LNCaP clone FGC (cell line): ENCODE measurements at regions not wholly inside any gene's neighbourhood (a gene's known extent, or its start where the extent isn't known, plus 50 kb on each side); places are given as distances from the start of the nearest gene placed in this dataset.
A peak's percentile ranks its signal among the peaks of the same experiment; 100 is the strongest.
"Not testable (repeated sequence)": the region's sequence is repeated elsewhere in the genome, so short reads cannot be mapped to it uniquely, and the experiment has no call there.

Source experiments
- DNase-seq: peaks from one replicate; pipeline ENCODE4 v3.0.0-alpha.2; 2011; ENCODE audit warnings: low read depth
- H3K4me3 ChIP-seq: 2 replicates; pipeline ENCODE4 v1.5.1; 2011; ENCODE audit warnings: mild to moderate bottlenecking, low read depth, low read length, control low read depth
- TF ChIP-seq, protein P1 (sequence below): IDR thresholded peaks from 2 replicates; pipeline ENCODE4 v1.5.1; 2012; ENCODE audit warnings: mild to moderate bottlenecking; ENCODE audit not compliant: control insufficient read depth, insufficient read depth; ENCODE audit errors: extremely low read depth

DNA sequence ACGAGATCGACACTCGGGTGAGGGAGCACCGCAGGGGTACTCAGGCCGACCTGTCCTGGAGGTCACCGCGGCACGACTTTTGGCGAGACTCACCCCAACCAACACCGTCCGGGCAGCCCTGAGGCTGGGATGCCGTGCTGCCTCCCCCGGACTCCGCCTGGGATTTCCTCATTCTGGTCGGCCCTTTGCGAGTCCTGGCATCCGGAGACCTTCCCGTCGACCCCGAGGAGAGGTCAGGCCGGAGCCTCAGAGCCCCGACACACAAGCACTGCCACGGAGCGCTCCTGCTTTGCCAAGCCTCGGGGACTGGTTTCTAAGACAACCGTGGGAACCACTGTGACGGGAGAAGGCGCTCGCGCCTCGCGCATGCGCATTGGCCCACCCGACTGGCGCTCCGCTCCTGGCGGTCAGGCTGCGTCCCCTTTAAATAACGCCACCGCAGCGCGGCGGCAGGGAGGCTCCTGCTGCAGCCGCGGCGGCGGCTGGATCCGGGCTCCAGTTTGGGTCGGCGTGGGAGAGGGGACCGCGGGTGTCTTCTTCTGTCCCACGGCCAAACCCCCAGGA lies 166.4 kb upstream of the ZNF337 start:
- TF ChIP-seq, protein P1, sequence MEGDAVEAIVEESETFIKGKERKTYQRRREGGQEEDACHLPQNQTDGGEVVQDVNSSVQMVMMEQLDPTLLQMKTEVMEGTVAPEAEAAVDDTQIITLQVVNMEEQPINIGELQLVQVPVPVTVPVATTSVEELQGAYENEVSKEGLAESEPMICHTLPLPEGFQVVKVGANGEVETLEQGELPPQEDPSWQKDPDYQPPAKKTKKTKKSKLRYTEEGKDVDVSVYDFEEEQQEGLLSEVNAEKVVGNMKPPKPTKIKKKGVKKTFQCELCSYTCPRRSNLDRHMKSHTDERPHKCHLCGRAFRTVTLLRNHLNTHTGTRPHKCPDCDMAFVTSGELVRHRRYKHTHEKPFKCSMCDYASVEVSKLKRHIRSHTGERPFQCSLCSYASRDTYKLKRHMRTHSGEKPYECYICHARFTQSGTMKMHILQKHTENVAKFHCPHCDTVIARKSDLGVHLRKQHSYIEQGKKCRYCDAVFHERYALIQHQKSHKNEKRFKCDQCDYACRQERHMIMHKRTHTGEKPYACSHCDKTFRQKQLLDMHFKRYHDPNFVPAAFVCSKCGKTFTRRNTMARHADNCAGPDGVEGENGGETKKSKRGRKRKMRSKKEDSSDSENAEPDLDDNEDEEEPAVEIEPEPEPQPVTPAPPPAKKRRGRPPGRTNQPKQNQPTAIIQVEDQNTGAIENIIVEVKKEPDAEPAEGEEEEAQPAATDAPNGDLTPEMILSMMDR = peak; percentile 15; the same call in 1 of the 2 replicates
- peak overlapping the region; percentile 43 for H3K4me3 ChIP-seq
- DNase-seq = peak; percentile 56

DNA sequence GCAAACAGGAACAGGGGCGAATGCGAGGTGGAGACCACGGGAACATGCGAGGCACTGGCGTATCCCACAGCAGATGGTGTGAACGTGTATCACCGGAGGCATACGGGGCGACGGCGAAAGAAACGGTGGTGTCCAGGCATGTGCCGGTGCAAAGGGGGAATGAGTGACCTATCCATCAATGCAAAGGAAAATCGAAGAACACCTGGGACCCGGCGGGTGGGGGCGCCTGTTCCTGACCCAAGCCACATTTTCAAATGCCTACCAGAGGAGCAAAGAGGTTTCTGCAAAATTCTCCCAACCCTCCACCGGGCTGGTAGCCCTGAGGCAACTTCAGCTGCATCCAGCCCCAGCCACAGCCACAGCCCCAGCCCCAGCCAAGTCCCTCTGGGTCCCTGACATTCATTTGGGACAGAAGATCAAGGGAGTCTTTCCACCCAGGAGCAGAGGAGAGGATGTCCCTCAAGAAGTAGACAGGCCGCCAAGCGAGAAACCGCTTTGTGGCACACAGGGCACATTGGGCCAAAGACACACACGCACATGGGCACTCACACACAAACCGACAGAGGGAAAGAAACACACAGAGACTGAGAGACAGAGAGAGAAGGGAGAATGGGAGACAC lies 164.0 kb upstream of the ZNF337 start:
- no peak for DNase-seq
- no peak overlapping the region for H3K4me3 ChIP-seq
- TF ChIP-seq, protein P1 = no peak

DNA sequence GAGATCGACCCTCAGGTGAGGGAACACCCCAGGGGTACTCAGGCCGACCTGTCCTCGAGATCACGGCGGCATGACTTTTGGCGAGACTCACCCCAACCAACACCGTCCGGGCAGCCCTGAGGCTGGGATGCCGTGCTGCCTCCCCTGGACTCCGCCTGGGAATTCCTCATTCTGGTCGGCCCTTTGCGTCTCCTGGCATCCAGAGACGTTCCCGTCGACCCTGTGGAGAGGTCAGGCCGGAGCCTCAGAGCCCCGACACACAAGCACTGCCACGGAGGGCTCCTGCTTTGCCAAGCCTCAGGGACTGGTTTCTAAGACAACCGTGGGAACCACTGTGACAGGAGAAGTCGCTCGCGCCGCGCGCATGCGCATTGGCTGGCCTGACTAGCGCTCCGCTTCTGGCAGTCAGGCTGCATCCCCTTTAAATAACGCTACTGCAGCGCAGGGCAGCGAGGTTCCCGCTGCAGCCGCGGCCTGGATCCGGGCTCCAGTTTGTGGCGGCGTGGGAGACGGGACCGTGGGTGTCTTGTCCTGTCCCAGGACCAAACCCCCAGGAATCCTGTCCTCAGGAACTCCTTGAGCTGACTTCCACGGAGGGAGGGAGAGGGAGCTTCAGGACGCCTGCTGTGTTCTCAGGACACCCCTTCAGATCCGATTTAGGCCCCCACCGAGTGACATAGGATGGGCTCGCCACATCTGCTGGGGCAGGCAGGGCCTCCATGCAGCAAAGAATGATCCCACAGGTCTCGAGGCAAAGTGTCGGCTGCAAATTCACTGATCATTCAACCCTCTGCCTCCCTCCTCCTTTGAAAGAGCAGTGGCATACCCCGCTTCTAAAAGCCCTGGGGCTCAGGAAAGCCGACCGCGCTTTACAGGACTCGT lies 163.2 kb upstream of the ZNF337 start:
- no peak overlapping the region for H3K4me3 ChIP-seq
- TF ChIP-seq, protein P1 = no peak
- no peak for DNase-seq

DNA sequence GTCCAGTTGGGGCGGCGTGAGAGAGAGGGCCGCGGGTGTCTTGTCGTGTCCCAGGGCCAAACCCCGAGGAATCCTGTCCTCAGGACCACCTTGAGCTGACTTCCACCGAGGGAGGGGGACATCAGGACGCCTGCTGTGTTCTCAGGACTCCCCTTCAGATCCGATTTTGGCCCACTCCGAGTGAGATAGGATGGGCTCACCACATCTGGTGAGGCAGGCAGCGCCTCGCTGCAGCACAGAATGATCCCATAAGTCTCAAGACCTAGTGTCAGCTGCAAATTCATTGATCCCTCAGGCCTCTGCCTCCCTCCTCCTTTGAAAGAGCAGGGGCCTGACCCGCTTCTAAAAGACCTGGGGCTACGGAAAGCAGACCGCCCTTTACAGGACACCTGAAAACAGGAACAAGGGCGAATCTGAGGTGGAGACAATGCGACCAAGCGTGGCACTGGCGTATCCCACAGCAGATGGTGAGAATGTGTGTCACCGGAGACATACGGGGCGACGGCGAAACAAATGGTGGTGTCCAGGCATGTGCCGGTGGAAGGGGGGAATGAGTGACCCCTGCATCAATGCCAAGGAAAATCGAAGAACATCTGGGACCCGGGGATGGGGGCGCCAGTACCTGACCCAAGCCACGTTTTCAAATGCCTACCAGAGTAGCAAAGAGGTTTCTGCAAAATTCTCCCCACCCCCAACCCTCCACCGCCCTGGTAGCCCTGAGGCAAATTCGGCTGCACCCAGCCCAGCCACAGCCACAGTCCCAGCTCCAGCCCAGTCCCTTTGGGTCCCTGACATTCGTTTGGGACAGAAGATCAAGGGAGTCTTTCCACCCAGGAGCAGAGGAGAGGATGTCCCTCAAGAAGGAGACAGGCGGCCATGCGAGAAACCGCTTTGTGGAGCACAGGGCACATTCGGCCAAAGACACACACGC lies 162.1 kb upstream of the ZNF337 start:
- TF ChIP-seq, protein P1 = no peak
- no peak for DNase-seq
- no peak overlapping the region for H3K4me3 ChIP-seq

DNA sequence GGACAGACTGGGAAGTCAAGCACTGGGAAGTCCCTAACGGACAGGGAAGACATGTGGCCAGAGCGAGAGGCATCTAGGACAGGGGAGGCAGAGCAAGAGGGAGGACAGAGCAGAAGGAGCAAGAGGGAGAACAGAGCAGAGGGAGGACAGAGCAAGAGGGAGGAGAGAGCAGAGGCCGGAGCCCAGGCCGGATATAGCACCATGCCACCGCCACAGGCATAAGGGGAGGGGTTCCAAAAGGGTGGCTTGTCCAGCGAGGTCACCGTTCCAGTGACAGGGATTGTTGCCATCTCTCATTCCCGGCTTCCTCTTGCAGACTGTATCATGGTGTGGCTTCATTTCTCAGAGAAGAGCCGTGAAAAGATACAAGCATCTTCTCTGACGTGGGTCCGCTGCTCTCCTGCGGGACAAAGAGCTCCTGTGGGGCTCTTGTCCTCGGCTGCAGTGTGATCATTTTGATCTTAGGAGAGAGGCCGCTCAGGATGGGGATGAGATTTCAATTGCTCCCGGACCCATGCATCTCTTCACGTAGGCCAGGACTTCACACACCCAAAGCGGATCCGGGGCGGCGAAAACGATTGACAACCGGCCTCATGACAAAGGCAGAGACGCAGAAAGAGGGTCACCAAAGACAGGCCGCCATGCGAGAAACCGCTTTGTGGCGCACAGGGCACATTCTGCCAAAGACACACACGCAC lies 160.6 kb upstream of the ZNF337 start:
- not testable (repeated sequence) for DNase-seq, H3K4me3 ChIP-seq

DNA sequence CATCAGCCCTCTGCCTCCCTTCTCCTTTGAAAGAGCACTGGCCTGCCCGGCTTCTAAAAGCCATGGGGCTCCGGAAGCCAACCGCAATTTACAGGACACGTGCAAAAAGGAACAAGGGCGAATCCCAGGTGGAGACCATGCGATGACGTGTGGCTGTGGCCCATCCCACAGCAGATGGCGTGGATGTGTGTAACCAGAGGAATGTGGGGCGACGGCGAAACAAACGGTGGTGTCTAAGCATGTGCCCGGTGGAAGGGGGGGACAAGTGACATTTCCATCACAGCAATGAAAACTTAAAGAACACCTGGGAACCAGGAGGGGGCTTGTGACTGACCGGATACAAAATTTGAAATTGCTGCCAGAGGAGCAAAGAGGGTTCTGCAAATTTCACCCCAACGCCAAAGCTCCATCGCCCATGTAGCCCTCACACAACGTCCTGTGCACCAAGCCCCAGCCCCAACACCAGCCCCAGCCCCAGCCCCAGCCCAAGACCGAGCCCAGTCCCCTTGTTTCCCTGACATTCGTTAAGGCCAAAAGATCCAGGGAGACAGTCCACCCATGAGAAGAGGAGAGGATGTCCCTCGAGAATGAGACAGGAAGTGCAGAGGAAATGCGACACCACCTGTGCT lies 159.7 kb upstream of the ZNF337 start:
- TF ChIP-seq, protein P1 = no peak
- no peak overlapping the region for H3K4me3 ChIP-seq
- no peak for DNase-seq

DNA sequence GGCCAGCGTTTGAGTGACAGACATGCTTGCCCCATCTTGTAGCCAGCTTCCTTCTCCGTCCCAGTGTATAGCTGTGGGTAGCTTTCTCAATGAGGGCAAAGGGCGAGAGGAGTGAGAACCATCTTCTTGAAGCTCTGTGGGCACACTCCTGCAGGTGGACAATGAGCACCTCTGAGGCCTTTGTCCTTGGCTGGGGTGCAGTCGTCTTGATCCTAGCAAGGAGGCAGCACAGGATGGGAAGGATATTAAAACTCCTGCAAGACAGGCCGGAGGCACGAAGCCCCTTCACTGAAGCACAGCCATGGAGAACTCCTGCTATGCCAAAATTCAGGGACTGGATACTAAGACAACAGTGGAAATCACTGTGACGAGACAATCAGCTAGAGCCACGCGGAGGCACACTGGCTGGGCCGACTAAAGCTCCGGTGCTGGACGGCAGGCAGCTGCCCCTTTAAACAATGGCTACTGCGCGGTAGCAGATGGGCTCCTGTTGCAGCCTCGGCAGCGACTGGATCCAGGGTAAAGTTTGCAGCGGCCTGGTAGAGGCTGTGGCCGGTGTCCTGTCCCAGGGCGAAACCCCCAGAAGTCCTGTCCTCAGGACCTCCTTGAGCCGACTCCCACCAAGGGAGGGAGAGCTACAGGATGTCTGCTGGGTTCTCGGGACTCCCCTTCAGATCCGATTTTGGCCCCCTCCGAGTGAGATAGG lies 159.0 kb upstream of the ZNF337 start:
- not testable (repeated sequence) for H3K4me3 ChIP-seq

DNA sequence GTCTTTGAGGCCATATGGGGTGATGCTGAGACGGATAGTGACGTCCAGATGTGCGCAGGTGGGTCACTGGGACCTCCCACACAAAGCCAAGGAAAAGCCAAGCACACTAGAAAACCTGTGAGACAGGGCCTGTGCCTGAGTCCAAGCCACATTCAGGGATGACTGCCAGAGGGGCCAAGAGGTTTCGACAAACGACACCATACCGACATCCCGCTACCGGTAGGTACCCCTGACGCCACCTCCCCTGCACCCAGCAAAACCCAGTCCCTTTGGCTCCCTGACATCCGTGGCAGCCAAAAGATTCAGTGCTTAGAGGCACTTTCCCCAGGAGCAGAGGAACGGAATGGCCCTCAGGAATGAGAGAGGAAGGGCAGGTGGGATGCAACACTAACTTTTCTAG lies 158.0 kb upstream of the ZNF337 start:
- peak overlapping the region; percentile 67 for H3K4me3 ChIP-seq

More for the DNA sequence above, 159.0 kb upstream of the ZNF337 start:
- DNase-seq = not testable (repeated sequence)

DNA sequence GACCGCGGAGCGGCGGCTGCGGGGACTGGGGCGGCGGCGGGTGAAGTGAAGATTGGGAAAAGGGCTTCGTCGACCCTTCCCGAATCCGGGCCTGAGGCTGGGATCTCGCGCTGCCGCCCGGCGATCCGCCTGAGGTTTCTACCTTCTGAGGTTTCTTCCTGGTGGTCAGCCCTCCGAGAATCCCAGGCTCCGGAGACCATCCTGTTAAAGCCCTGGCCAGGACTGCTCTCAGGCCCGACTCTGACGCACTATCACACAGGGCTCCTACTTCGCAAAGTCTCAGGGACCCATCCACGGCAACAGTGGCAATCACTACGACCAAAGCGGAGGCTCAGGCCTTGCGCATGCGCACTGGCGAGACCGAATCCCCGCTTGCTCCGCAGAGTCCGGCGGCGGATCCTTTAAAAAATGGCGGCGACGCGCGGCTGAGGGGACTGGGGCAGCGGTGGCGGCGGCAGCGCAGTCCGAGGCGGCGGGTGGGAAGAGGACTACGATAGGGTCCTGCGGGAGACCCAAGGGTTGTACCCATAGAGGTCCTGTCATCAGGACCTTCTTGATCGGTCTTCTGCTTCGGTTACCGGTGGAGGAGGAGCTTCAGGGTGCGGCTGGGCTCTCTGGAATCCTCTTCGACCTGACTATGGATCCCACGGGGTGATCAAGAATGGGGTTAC lies 157.2 kb upstream of the ZNF337 start:
- peak; percentile 43 for DNase-seq
- H3K4me3 ChIP-seq = peak overlapping the region; percentile 67

More for the DNA sequence above, 158.0 kb upstream of the ZNF337 start:
- DNase-seq = not testable (repeated sequence)
